ENCODE measurements at regions not wholly inside any gene's neighbourhood (a gene's known extent, or its start where the extent isn't known, plus 50 kb on each side); places are given as distances from the start of the nearest gene placed in this dataset.

DNA sequence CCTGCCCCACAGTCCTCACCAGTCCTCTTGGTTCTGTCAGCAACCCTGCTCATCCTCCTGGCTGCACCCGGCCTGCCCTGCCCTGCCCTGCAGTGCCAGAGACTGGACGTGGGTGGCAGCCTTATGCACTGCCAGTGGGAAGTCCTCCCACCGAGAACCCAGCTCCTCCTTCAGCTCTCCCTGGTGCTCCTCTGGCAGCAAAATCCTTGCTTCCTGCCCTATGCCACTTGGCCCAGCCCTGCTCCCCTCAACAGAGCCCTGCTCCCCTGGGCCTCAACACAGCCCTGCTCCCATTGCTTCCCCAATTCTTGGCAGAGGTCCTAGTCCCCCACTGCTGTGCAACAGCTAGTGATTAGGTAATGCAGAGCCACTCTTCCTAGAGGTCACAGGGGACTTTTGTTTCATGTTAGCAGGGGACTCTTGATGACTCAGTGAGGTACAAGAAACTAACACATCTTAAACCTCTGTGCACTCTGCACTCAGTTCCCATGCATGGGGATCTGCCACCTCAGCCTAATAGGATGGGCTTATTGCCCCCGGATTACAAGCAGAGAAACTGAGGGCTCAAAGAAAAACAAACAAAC, 58.0 kb upstream of the EDAR start:
- TF ChIP-seq, protein P1, sequence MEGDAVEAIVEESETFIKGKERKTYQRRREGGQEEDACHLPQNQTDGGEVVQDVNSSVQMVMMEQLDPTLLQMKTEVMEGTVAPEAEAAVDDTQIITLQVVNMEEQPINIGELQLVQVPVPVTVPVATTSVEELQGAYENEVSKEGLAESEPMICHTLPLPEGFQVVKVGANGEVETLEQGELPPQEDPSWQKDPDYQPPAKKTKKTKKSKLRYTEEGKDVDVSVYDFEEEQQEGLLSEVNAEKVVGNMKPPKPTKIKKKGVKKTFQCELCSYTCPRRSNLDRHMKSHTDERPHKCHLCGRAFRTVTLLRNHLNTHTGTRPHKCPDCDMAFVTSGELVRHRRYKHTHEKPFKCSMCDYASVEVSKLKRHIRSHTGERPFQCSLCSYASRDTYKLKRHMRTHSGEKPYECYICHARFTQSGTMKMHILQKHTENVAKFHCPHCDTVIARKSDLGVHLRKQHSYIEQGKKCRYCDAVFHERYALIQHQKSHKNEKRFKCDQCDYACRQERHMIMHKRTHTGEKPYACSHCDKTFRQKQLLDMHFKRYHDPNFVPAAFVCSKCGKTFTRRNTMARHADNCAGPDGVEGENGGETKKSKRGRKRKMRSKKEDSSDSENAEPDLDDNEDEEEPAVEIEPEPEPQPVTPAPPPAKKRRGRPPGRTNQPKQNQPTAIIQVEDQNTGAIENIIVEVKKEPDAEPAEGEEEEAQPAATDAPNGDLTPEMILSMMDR (IDR thresholded peaks at IDR 0.05; ENCODE audit: insufficient read depth, low read length, severe bottlenecking), result no peak
- FAIRE-seq, result no peak
- DNase-seq (ENCODE audit: low read depth), result no peak
- Histone ChIP-seq H3K27me3 (ENCODE audit: control insufficient read depth, insufficient read depth, low read length) (no peaks in the 10 kb centered on the region), H3K36me3 (ENCODE audit: control insufficient read depth, insufficient read depth, low read length) (no peaks in the 10 kb centered on the region), H3K4me3 (ENCODE audit: low read depth, low read length) (no peak overlapping the region)

DNA sequence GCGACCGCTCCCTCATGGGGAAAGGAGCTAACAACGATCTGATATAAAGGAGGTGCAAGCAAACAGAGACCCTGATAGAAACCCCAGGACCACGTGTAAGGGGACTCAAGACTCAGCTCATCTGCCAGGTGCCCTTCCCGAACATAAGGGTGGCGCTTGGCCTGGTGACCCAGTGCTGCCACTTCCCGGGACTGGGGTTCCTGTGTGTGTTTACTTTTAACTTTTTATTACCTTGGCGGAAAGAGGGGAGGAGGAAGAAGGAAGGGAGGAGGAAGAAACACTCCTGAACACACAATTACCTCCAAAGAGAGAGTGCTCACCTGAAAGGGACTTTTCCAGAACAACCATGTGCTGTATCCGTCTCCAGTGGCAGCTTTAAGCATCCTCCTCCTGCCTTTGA, 56.5 kb upstream of the EDAR start:
- H3K27me3 ChIP-seq (ENCODE audit: control insufficient read depth, insufficient read depth, low read length), result no peaks in the 10 kb centered on the region
- TF ChIP-seq, protein P1 (IDR thresholded peaks at IDR 0.05; ENCODE audit: insufficient read depth, low read length, severe bottlenecking), result no peak
- FAIRE-seq (no peak), DNase-seq (ENCODE audit: low read depth) (no peak)
- H3K4me3 ChIP-seq (ENCODE audit: low read depth, low read length), result no peak overlapping the region
- H3K36me3 ChIP-seq (ENCODE audit: control insufficient read depth, insufficient read depth, low read length), result no peaks in the 10 kb centered on the region

DNA sequence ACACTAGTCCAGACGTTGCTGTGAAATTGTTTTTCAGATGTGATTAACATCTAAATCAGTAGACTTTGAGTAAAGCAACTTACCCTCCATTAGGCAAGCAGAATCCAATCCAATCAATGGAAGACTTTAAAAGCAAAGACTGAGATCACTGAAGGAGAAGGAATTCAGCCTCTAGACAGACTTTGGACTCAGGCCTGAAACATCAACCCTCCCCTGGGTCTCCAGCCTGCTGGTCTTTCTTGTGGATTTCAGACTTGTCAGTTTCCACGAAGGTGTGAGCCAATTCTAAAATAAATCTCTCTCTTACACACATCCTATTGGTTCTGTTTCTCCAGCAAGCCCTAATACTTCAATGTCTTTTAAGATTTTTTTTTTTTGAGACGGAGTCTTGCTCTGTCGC, 50.0 kb upstream of the EDAR start:
- Histone ChIP-seq H3K27me3 (ENCODE audit: control insufficient read depth, insufficient read depth, low read length) (no peaks in the 10 kb centered on the region), H3K4me3 (ENCODE audit: low read depth, low read length) (no peak overlapping the region), H3K36me3 (ENCODE audit: control insufficient read depth, insufficient read depth, low read length) (no peaks in the 10 kb centered on the region)
- DNase-seq (ENCODE audit: low read depth) (no peak), FAIRE-seq (no peak)
- TF ChIP-seq, protein P1 (IDR thresholded peaks at IDR 0.05; ENCODE audit: insufficient read depth, low read length, severe bottlenecking), result no peak
